Amniotic stem cell (primary cell): ENCODE measurements at regions not wholly inside any gene's neighbourhood (a gene's known extent, or its start where the extent isn't known, plus 50 kb on each side); places are given as distances from the start of the nearest gene placed in this dataset.
"Not testable (repeated sequence)": the region's sequence is repeated elsewhere in the genome, so short reads cannot be mapped to it uniquely, and the experiment has no call there.

ENCODE experiments used
- DNase-seq: peaks from one replicate; lab custom pipeline; 2025; lab: John Stamatoyannopoulos, UW

GRCh38 chr2:8495189-8495989, 186.5 kb upstream of the ID2 start:
- DNase-seq = no peak

- no peak for DNase-seq
Measured at GRCh38 chr2:8496079-8496478, 185.8 kb upstream of the ID2 start.

- no peak for DNase-seq
Measured at GRCh38 chr2:8496617-8497016, 185.2 kb upstream of the ID2 start.

- DNase-seq = no peak
Measured at GRCh38 chr2:8498994-8499393, 182.9 kb upstream of the ID2 start.

GRCh38 chr2:8500124-8501054, 181.5 kb upstream of the ID2 start:
- DNase-seq = no peak

- DNase-seq = no peak
Measured at GRCh38 chr2:8501061-8501720, 180.7 kb upstream of the ID2 start.

GRCh38 chr2:8502316-8502715, 179.5 kb upstream of the ID2 start:
- DNase-seq = no peak

- DNase-seq = no peak
Measured at GRCh38 chr2:8505311-8505920, 176.4 kb upstream of the ID2 start.

GRCh38 chr2:8506746-8507145, 175.1 kb upstream of the ID2 start:
- DNase-seq = no peak

- DNase-seq = no peak
Measured at GRCh38 chr2:8508766-8509165, 173.1 kb upstream of the ID2 start.

- no peak for DNase-seq
Measured at GRCh38 chr2:8509621-8510020, 172.2 kb upstream of the ID2 start.

GRCh38 chr2:8510055-8510454, 171.8 kb upstream of the ID2 start:
- DNase-seq = not testable (repeated sequence)

- no peak for DNase-seq
Measured at GRCh38 chr2:8510519-8510918, 171.3 kb upstream of the ID2 start.

- DNase-seq = peak; percentile 7
Measured at GRCh38 chr2:8511868-8512612, 169.8 kb upstream of the ID2 start.

GRCh38 chr2:8513601-8514273, 168.1 kb upstream of the ID2 start:
- no peak for DNase-seq

- no peak for DNase-seq
Measured at GRCh38 chr2:8514274-8514662, 167.6 kb upstream of the ID2 start.

- no peak for DNase-seq
Measured at GRCh38 chr2:8514796-8515758, 166.8 kb upstream of the ID2 start.

GRCh38 chr2:8515864-8516533, 165.9 kb upstream of the ID2 start:
- DNase-seq = no peak

GRCh38 chr2:8517850-8518498, 163.9 kb upstream of the ID2 start:
- DNase-seq = no peak
